Lung (tissue), 11 donors: ENCODE measurements at regions not wholly inside any gene's neighbourhood (a gene's known extent, or its start where the extent isn't known, plus 50 kb on each side); places are given as distances from the start of the nearest gene placed in this dataset.
A peak's percentile ranks its signal among the peaks of the same experiment; 100 is the strongest.
"Not testable (repeated sequence)": the region's sequence is repeated elsewhere in the genome, so short reads cannot be mapped to it uniquely, and the experiment has no call there.

Source experiments
- ATAC-seq: fragments of 200-7000 bp; cut with Tn5 transposase; one replicate; pipeline ENCODE4 v1.9.1; 2020; ENCODE audit warnings: moderate number of reproducible peaks; ENCODE audit not compliant: insufficient read depth, low FRiP score
- DNase-seq, 3 donors: peaks; one replicate each; pipeline ENCODE4 v3.0.0-alpha.2; 2013 to 2017
- H3K27ac ChIP-seq, 2 donors: one replicate each; pipeline ENCODE4 v1.5.1; 2013; ENCODE audit warnings: mild to moderate bottlenecking in 2 of 2, moderate library complexity in 2 of 2, control low read depth in 1 of 2, inconsistent platforms in 1 of 2, low read depth in 1 of 2, low read length in 1 of 2
- H3K27me3 ChIP-seq, 3 donors: one replicate each; pipeline ENCODE4 v1.5.1; 2013; ENCODE audit warnings: low read length in 2 of 3; ENCODE audit not compliant: control insufficient read depth in 3 of 3, insufficient read depth in 3 of 3
- H3K36me3 ChIP-seq, 4 donors: one replicate each; pipeline ENCODE4 v1.5.1; 2013; ENCODE audit warnings: low read length in 4 of 4, mild to moderate bottlenecking in 1 of 4, moderate library complexity in 1 of 4; ENCODE audit not compliant: control insufficient read depth in 4 of 4, insufficient read depth in 4 of 4
- H3K4me1 ChIP-seq, 5 donors: one replicate each; pipeline ENCODE4 v1.5.1; 2013; ENCODE audit warnings: low read length in 5 of 5, mild to moderate bottlenecking in 2 of 5, moderate library complexity in 1 of 5; ENCODE audit not compliant: control insufficient read depth in 5 of 5, insufficient read depth in 5 of 5
- H3K4me3 ChIP-seq: one replicate; pipeline ENCODE4 v1.5.1; 2013; ENCODE audit warnings: mild to moderate bottlenecking, control low read depth, moderate library complexity
- H3K9ac ChIP-seq, 2 donors: one replicate each; pipeline ENCODE4 v1.5.1; 2013; ENCODE audit warnings: low read length in 2 of 2, control low read depth in 1 of 2; ENCODE audit not compliant: insufficient read depth in 1 of 2
- H3K9me3 ChIP-seq, 4 donors: one replicate each; pipeline ENCODE4 v1.5.1; 2013; ENCODE audit warnings: low read length in 3 of 4, mild to moderate bottlenecking in 1 of 4, moderate library complexity in 1 of 4; ENCODE audit not compliant: control insufficient read depth in 4 of 4, insufficient read depth in 3 of 4
- WGBS, 2 donors: extraction: QIAGEN DNeasy Blood & Tissue Kit; methylation state at CpG; one replicate each; pipeline ENCODE4 v1.1.7; 2013; 5-methylcytosine and 5-hydroxymethylcytosine counted together
- TF ChIP-seq, protein P1 (sequence below): IDR thresholded peaks from 2 replicates; pipeline ENCODE4 v1.5.1; 2012; ENCODE audit warnings: mild to moderate bottlenecking; ENCODE audit errors: control extremely low read depth, extremely low read depth
- donor health status: control.
- donor health status: control.
- donor health status: Bipolar disorder and iron deficiency.
- donor health status: healthy.
- donor health status: DM: yes; HTN: yes; CAD: no.

DNA sequence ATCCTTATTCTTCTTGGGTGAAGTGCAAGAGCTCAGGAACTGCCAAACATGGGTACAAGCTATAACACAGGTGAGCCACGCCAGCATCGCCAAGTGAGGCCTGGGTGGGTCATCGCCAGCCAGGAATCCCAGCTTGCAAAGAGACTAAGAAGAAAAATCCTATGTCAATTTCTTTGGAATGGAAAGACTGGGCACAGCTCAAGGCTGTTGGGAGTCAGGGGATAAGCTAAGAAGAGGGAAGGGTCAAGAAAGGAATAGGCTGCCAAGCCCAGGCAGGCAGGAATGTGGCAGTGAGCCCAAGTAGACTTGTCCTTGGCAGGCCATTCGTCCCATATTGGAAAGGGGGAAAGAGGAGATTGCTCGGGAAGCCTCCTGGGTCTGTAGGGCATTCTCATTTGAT is 191.4 kb upstream of the CDH5 start:
- Histone ChIP-seq H3K4me3 (no peak overlapping the region), H3K4me1 (peaks cover 0 to 9% (median 0%) of the 10 kb centered on the region in 5 donors), H3K36me3 (no peaks in the 10 kb centered on the region), H3K27me3 (no peaks in the 10 kb centered on the region), H3K9ac (no peak overlapping the region), H3K27ac (no peak overlapping the region), H3K9me3 (peaks cover under 1 to 4% (median 3%) of the 10 kb centered on the region in 4 donors)
- no peak for DNase-seq
- 81 to 87% methylated on average over 5 of the region's 5 CpGs for WGBS, 2 donors
- no peak for ATAC-seq
- TF ChIP-seq, protein P1, sequence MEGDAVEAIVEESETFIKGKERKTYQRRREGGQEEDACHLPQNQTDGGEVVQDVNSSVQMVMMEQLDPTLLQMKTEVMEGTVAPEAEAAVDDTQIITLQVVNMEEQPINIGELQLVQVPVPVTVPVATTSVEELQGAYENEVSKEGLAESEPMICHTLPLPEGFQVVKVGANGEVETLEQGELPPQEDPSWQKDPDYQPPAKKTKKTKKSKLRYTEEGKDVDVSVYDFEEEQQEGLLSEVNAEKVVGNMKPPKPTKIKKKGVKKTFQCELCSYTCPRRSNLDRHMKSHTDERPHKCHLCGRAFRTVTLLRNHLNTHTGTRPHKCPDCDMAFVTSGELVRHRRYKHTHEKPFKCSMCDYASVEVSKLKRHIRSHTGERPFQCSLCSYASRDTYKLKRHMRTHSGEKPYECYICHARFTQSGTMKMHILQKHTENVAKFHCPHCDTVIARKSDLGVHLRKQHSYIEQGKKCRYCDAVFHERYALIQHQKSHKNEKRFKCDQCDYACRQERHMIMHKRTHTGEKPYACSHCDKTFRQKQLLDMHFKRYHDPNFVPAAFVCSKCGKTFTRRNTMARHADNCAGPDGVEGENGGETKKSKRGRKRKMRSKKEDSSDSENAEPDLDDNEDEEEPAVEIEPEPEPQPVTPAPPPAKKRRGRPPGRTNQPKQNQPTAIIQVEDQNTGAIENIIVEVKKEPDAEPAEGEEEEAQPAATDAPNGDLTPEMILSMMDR = no peak

DNA sequence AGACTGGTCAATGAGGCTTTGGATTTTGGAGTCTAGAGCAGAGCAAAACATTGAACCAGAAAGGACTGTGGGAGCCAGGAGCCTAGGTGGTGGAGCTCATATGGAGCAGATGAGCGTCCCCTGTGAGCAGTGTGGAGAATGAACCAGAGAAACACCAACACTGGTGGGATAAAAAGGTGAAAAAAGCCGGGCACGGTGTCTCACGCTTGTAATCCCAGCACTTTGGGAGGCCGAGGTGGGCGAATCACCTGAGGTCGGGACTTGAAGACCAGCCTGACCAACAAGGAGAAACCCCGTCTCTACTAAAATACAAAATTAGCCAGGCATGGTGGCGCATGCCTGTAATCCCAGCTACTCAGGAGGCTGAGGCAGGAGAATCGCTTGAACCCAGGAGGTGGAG is 192.7 kb upstream of the CDH5 start:
- WGBS, 2 donors = 95 to 97% methylated on average over 10 of the region's 10 CpGs
- not testable (repeated sequence) for H3K4me1 ChIP-seq, H3K4me3 ChIP-seq, ATAC-seq, H3K9ac ChIP-seq, DNase-seq, H3K27ac ChIP-seq, H3K27me3 ChIP-seq, H3K36me3 ChIP-seq, H3K9me3 ChIP-seq

DNA sequence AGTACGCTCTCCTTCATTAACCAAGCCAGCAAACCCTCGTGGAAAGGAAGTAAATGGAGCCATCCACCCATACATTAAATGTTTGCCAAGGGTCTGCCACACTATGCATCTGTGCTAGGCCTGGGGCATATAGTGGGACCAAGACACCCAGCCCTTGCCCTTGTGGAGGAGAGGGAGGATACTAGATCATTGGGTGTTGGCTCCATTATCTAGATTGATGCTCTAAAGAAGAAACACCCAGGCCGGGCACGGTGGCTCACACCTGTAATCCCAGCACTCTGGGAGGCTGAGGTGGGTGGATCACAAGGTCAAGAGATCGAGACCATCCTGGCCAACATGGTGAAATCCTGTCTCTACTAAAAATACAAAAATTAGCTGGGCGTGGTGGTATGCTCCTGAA is 193.3 kb upstream of the CDH5 start:
- not testable (repeated sequence) for H3K27me3 ChIP-seq, H3K36me3 ChIP-seq, H3K27ac ChIP-seq, H3K9me3 ChIP-seq, DNase-seq, ATAC-seq, H3K4me1 ChIP-seq, H3K4me3 ChIP-seq, H3K9ac ChIP-seq
- WGBS, 2 donors = 89 to 91% methylated on average over 6 of the region's 6 CpGs

DNA sequence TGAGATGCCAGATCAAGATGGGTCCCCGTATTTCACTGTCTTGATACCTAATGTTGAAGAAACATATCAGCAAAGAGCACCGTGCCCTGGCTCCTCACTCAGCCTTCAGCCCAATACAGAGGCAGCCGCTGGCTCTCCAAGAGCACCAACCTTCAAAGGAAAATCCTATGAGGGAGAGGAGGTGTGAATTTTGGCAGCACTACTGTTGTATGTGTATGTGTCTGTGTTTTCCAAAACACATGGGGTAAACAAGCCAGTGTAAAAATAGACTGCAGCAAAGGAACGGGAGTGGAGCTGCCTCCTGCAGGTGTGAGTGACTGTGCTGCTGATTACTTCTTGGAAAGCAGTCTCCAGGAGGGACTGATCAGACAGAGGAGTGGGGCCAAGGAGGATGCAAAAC is 194.0 kb upstream of the CDH5 start:
- TF ChIP-seq, protein P1 = no peak
- H3K27me3 ChIP-seq = no peaks in the 10 kb centered on the region
- peak in 2 of 3 donors; percentile 47 to 65 for DNase-seq
- no peak for ATAC-seq
- H3K9me3 ChIP-seq = peaks cover 0 to 6% (median 0%) of the 10 kb centered on the region in 4 donors
- no peak overlapping the region for H3K9ac ChIP-seq
- peaks cover 0 to 9% (median 0%) of the 10 kb centered on the region in 5 donors for H3K4me1 ChIP-seq
- H3K4me3 ChIP-seq = no peak overlapping the region
- H3K27ac ChIP-seq = no peak overlapping the region
- no peaks in the 10 kb centered on the region for H3K36me3 ChIP-seq
- WGBS, 2 donors = 85 to 87% methylated on average over 4 of the region's 4 CpGs

DNA sequence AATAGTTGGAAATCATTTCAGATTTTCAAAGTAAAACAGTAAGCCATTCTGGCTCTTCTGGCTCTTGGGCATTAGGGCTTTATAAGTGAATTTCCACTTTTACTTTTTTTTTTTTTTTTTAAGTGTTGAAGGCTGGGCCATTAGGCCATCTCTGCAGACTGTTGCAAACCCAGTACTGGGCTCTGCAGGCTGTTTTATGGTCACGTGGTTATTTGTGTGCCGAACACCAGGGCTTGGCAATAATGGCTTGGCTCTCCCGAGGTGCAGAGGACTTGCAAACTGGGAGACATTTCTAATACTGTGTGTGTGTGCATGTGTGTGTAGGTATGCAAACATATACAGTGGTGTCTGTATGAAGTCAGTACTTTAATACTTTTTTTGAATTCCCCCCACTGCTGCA is 194.9 kb upstream of the CDH5 start:
- TF ChIP-seq, protein P1 = no peak
- no peak for DNase-seq
- 95 to 98% methylated on average over 3 of the region's 3 CpGs for WGBS, 2 donors
- Histone ChIP-seq H3K9me3 (peaks cover 0 to 14% (median 0%) of the 10 kb centered on the region in 4 donors), H3K27me3 (no peaks in the 10 kb centered on the region), H3K4me1 (peaks cover 0 to 9% (median 0%) of the 10 kb centered on the region in 5 donors), H3K9ac (no peak overlapping the region), H3K27ac (no peak overlapping the region), H3K4me3 (no peak overlapping the region), H3K36me3 (no peaks in the 10 kb centered on the region)
- ATAC-seq = no peak
